ENCODE measurements at regions not wholly inside any gene's neighbourhood (a gene's known extent, or its start where the extent isn't known, plus 50 kb on each side); places are given as distances from the start of the nearest gene placed in this dataset.

DNA sequence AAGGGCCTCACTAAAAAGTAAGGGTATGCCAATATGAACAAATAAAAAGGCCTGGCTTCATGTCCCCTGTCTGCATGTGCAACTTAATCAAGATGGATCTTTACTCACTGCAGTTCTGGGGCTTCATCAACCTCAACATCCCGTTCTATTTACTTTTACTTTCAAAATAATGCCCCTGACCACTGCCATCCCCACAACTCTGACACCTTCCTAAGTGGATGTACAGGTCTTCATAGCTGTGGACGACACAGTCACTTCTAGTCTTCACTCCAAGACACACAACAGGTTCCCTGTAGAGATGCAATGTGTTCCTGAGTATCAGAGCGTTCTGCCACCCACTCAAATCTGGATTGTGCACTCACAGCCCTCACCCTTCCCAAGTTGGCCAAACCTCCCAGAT lies 136.1 kb downstream of the ENC1 start:
- H3K4me1 Mint-ChIP-seq (ENCODE audit: low read depth), result peaks cover 54% of the 10 kb centered on the region
- no peak overlapping the region for H3K4me3 Mint-ChIP-seq (ENCODE audit: low read depth)

DNA sequence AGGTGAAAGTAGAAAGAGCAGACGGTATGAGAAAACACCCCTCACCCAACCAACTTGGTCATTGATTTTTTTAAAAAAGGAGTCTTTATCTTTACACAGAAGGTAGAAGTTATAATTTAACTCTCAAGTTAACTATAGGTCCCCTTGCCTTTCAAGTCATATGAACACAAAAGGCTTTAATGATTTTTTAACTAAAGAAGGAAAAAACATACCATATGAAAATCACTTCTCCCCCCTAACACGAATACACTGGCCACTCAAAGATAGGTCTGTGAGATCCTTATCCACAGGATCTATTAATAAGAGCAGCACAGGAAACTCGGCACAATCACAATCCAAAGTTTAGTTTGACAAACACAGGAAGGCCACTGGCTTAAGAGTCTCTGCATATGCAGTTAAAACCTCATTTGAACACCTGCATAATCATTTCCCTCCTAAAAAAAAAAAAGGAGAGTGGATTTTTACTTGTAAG lies 138.0 kb downstream of the ENC1 start:
- no peaks in the 10 kb centered on the region for H3K9me3 Mint-ChIP-seq (ENCODE audit: low read depth)
- peak overlapping the region; percentile 84 for H3K27ac Mint-ChIP-seq
- no peaks in the 10 kb centered on the region for H3K36me3 Mint-ChIP-seq (ENCODE audit: insufficient read depth)
- H3K27me3 Mint-ChIP-seq, result no peaks in the 10 kb centered on the region
- peaks cover 53% of the 10 kb centered on the region for H3K4me1 Mint-ChIP-seq (ENCODE audit: low read depth)
- no peak for DNase-seq (ENCODE audit: low spot score, unreplicated experiment)
- TF ChIP-seq, protein P1, sequence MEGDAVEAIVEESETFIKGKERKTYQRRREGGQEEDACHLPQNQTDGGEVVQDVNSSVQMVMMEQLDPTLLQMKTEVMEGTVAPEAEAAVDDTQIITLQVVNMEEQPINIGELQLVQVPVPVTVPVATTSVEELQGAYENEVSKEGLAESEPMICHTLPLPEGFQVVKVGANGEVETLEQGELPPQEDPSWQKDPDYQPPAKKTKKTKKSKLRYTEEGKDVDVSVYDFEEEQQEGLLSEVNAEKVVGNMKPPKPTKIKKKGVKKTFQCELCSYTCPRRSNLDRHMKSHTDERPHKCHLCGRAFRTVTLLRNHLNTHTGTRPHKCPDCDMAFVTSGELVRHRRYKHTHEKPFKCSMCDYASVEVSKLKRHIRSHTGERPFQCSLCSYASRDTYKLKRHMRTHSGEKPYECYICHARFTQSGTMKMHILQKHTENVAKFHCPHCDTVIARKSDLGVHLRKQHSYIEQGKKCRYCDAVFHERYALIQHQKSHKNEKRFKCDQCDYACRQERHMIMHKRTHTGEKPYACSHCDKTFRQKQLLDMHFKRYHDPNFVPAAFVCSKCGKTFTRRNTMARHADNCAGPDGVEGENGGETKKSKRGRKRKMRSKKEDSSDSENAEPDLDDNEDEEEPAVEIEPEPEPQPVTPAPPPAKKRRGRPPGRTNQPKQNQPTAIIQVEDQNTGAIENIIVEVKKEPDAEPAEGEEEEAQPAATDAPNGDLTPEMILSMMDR (IDR thresholded peaks at IDR 0.05; ENCODE audit: unreplicated experiment), result no peak
- peak overlapping the region; percentile 44 for H3K4me3 Mint-ChIP-seq (ENCODE audit: low read depth)

More for the DNA sequence above, 136.1 kb downstream of the ENC1 start:
- Mint-ChIP-seq H3K9me3 (ENCODE audit: low read depth) (no peaks in the 10 kb centered on the region), H3K27ac (no peak overlapping the region), H3K36me3 (ENCODE audit: insufficient read depth) (no peaks in the 10 kb centered on the region), H3K27me3 (no peaks in the 10 kb centered on the region)
- TF ChIP-seq, protein P1 (IDR thresholded peaks at IDR 0.05; ENCODE audit: unreplicated experiment), result no peak
- no peak for DNase-seq (ENCODE audit: low spot score, unreplicated experiment)

DNA sequence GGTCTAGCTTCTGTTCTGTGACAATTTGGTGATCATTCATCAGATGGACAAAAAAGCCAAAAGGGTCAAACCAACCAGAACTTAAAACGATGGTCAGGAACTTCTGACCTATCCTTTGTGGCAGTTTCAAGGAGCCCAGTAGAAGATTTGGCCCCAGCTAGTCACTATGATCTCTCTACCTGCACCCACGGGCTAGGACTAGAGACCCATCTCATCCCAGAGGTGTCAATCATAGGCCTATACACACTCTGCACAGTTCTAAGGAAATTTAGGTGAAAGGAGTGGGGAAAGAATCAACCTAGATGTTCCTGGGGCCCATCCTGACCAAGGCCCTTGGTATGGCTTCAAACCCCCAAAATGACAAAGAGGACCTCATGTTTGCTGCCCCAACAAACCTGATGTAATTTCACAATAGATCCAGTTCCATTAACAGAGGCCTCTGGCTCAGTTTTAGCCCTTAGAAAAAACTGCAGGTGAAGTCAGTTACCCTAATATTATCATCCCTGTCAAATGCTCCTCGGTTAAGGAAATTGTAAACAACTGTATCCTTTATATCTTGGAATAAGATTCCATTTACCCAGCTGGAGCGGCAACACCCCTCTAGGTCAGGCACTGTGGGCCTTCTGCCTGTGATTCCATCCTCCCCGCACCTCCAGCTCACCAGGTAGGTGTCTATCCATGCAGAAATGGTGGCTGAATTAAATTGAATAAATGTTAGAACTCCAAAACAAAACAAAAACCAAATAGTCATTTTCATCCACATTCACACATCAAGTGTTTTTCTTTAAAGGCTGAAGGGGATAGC lies 138.7 kb downstream of the ENC1 start:
- H3K36me3 Mint-ChIP-seq (ENCODE audit: insufficient read depth), result no peaks in the 10 kb centered on the region
- TF ChIP-seq, protein P1 (IDR thresholded peaks at IDR 0.05; ENCODE audit: unreplicated experiment), result no peak
- DNase-seq (ENCODE audit: low spot score, unreplicated experiment), result no peak
- peak overlapping the region; percentile 44 for H3K4me3 Mint-ChIP-seq (ENCODE audit: low read depth)
- peak overlapping the region; percentile 84 for H3K27ac Mint-ChIP-seq
- H3K4me1 Mint-ChIP-seq (ENCODE audit: low read depth), result peaks cover 51% of the 10 kb centered on the region
- no peaks in the 10 kb centered on the region for H3K9me3 Mint-ChIP-seq (ENCODE audit: low read depth)
- H3K27me3 Mint-ChIP-seq, result no peaks in the 10 kb centered on the region

DNA sequence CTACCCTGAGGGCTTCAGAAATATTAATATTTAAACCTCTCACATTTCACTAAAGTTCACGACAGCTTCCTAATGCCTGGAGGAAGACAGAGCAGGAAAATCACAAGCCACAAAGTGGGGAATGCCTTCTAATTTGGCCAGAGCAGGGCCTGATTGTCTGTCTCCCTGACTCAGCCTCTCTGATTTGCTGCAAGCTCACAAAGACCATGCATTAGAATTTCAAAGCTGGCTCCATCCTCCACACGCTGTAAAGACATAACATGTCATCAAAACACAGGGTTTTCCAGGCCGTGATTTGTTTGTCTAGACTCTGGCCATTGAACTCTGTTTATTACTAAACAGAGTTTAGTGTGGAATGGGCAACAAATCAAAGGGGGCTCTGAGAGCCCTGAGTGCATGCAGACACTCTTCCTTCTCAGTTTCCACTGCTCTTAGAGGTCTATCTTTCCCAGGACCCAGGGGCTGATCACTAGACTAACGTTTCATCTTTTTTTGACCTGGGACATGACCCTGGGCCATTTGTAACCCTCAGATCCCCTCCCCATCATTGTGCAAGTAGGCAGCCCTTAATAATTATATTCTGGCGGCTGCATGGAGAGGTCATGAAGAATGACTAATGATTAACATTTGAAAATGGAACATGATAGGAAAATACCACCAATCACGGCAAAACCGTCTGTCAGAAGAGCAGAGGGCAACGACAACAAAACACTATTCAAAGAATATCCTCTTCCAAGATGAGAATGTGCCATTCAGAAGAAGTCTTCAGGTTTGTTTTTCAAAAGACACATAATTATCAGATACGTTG lies 140.2 kb downstream of the ENC1 start:
- no peak for DNase-seq (ENCODE audit: low spot score, unreplicated experiment)

More for the DNA sequence above, 140.2 kb downstream of the ENC1 start:
- Mint-ChIP-seq H3K9me3 (ENCODE audit: low read depth) (no peaks in the 10 kb centered on the region), H3K4me1 (ENCODE audit: low read depth) (peaks cover 51% of the 10 kb centered on the region), H3K36me3 (ENCODE audit: insufficient read depth) (no peaks in the 10 kb centered on the region), H3K27me3 (no peaks in the 10 kb centered on the region), H3K4me3 (ENCODE audit: low read depth) (peak overlapping the region; percentile 38), H3K27ac (peak overlapping the region; percentile 85)
- TF ChIP-seq, protein P1 (IDR thresholded peaks at IDR 0.05; ENCODE audit: unreplicated experiment), result no peak
